Medulla oblongata (tissue), 1 donor: ENCODE measurements at regions not wholly inside any gene's neighbourhood (a gene's known extent, or its start where the extent isn't known, plus 50 kb on each side); places are given as distances from the start of the nearest gene placed in this dataset.
"Not testable (repeated sequence)": the region's sequence is repeated elsewhere in the genome, so short reads cannot be mapped to it uniquely, and the experiment has no call there.

Experiments
- DNase-seq: peaks from one replicate; pipeline ENCODE4 v3.0.0-alpha.2; 2015; ENCODE audit errors: extremely low spot score

DNA sequence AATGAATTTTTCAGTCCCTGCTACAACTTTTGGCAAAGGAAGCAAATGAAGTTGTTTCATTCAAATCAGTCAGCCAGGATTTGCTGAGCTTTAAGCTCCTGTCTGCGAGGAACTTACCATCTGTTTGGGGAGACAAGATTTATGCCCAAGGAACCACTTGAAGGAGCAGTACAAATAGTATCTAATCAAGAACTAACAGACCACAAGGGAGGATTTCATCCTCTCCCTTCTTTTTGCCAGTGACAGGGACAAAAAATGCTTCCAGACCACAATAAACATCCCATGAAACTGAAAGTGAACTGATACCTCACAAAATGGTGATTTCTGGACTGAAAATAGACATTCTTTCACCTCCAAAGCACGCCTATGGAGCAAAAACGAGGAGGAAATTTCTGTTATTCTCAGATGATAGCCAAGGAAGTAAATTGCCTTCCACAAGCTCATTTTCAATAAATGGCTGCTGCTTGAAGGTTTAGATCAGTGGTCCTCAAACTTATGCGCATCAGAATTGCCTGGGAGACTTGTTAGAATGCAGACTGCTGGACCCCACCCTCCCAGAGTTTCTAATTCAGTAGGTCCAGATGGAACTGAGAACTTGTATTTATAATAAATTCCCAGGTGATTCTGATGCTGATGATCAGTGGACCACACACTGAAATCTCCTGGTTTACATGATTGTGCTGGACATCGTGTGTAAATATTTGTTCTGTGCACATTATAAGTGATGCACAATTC lies 202.4 kb upstream of the GADL1 start:
- DNase-seq = no peak

DNA sequence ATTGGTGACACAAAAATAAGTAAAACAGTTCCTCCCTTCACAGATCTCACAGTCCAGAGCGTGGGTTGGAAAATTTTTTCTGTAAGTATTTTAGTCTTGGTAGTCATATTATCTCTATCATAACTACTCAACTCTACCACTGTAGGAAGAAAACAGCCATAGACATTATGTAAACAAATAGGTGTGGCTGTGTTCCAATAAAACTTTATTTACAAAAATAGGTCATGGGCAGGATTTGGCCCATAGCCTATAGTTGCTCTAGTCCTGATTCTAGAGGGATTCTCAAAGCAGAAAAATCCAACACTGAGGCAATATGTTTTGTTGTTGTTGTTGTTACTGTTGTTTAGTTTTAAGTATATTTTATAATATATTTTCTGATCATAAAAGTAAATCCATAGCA lies 206.1 kb upstream of the GADL1 start:
- no peak for DNase-seq

- DNase-seq = not testable (repeated sequence)
These were observed 206.8 kb upstream of the GADL1 start for GRCh38 chr3:31101285-31101684.

DNA sequence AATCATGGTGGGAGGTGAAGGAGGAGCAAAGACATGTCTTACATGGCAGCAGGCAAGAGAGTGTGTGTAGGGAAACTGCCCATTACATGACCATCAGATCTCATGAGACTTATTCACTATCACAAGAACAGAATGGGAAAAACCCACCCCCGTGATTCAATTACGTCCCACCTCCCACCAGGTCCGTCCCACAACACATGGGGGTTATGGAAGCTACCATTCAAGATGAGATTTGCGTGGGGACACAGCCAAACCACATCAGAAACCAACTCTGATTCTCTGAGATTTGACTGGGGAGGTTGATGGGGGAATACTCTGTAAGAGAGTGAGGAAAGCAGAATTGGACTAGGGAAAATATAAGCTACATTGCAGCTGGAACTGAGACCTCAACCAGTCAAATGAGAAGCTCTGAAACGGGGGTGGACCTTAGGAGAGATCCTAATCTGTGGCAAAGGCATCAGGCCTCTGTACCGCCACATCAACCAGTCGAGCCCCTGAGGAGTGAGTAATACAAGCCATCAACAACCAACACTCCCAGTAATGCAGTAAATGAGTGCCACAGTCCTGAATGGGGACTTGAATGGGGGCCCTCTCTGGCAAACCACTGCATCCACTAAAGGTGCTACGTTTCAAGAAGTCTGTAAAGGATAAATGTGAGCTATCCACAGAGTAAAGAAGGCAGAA lies 207.9 kb upstream of the GADL1 start:
- DNase-seq = no peak

DNA sequence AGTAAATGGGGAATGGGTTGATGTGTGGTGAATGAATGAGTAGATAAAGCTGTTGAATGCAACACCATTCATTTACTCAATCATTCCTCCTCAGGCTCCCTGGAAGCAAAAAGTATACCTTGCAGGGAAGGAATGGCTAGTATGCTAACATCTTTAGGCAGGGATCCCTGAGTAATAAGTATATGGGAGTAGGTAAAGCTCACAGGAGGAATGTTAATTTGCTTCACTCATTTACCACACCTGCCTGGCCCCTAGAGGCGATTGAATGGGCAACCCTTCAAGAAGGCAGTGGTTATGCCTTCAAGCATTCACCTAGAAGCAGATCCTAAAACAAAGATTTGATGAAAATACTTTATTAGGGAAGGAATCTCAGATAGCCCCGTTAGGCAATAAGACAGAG lies 208.7 kb upstream of the GADL1 start:
- DNase-seq = no peak

DNA sequence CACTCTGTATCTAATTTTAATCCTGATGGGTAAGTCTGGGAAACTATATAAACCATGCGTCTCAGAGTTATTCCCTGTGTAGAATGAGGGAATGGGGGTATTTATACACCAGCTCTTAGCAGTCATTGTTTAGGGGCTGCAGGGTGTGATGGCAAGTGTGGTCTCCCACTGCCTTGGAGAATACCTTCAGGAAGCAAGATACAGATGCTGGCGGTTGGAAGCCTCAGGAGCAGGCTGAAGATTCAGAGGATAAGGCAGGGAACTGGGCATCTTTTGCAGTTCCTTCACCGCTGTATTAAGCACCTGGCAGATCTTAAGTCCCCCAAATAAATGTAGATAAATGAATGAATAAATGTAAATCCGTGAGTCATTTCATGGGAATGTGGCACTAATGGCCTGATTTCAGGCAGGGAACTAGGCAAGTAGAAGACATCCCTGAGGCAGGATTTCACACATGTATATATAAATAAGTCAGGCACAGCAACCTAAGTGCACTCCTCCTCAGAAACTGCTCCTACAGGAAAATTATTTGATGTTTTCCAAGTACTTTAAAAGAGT lies 209.2 kb upstream of the GADL1 start:
- DNase-seq = no peak

DNA sequence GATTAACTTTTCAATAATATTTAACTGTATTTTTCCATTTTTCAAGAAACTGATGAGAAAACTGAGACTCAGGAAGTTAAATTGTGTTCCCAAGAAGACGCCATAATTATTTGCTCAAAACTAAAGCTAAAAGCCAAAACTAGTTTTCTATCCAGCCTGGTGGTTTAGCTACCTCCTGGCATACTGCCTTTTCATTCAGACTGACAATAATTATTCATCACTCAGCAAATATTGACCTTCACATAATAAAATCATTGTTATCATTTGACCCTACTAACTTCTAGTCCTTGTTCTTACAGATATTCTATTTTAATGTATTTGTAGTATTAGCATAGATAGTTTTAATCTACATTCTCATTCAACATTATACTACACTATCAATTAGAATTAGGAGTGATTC lies 210.6 kb upstream of the GADL1 start:
- no peak for DNase-seq

DNA sequence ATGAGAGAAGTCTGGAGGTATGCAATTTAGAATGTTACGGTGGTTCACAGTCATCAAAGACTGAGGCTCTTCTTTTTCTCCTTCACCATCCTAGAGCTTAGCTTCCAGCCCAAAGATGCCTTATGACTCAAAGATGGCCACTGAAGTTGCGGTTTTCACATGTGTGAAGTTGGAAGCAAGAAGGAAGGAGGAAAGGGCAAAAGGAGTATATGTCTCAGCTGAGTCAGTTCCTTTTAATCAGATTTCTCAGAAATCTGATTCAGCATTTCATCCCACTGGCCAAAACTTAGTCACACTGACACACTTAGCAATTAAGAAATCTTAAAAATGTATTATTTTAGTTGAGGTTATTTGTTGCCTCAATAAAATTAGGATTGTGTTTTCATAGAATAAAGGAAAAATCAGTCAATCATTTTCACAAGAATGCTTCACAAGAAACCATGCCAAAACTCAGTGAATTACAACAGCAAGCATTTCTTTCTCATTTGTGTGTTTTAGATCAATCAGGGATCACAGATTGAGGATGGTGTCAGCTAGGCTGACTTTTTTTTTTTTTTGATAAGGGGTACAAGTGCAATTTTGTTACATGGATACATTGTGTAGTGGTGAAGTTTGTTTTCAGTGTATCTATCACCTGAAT lies 211.1 kb upstream of the GADL1 start:
- no peak for DNase-seq

- no peak for DNase-seq
These were observed 211.7 kb upstream of the GADL1 start for GRCh38 chr3:31106204-31106603.

GRCh38 chr3:31106912-31107311 lies 212.5 kb upstream of the GADL1 start:
- no peak for DNase-seq

DNA sequence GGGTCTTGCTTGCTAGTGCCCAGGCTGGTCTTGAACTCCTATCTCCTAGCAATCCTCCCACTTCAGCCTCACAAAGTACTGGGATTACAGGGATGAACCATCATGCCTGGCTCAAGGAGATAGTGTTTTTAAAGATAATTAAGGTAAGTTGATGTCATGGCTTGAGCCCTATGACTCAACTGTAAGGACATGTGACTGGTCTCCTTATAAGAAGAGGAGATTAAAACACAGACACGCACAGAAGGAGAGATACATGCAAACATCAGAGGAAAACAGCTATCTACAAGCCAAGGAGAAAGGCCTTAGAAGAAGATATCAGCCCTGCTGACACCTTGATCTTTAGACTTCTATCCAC lies 220.4 kb upstream of the GADL1 start:
- no peak for DNase-seq

DNA sequence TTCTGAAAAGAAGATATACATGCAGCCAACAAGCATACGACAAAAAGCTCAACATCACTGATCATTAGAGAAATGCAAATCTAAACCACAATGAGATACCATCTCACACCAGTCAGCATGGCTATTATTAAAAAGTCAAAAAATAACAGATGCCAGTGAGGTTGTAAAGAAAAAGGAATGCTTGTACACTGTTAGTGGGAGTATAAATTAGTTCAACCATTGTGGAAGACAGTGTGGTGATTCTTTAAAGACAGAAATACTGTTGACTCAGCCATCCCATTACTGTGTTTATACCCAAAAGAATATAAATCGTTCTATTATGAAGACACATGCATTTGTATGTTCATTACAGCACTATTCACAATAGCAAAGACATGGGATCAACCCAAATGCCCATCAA lies 221.1 kb upstream of the GADL1 start:
- DNase-seq = not testable (repeated sequence)

DNA sequence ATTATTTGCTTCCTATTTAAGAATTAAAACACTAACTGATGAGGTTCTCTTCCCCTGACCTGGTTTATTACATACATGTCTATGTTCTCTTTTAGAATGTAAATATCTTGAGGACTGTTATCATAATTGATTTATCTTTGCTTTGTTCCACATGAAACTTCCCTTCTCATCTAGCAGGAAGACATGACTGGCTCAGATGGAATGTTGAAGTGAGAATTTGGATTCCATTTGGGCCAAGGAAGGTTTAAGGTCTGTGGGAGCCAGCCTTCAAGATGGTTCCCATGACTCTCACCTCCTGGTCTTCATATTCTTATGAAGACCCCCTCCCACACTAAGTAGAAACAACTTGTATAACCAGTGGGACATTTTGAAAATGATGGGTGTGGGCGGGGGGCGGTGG lies 222.2 kb upstream of the GADL1 start:
- no peak for DNase-seq

- no peak for DNase-seq
These were observed 223.4 kb upstream of the GADL1 start for GRCh38 chr3:31117854-31118253.

- no peak for DNase-seq
These were observed 229.9 kb upstream of the GADL1 start for GRCh38 chr3:31124373-31124772.

DNA sequence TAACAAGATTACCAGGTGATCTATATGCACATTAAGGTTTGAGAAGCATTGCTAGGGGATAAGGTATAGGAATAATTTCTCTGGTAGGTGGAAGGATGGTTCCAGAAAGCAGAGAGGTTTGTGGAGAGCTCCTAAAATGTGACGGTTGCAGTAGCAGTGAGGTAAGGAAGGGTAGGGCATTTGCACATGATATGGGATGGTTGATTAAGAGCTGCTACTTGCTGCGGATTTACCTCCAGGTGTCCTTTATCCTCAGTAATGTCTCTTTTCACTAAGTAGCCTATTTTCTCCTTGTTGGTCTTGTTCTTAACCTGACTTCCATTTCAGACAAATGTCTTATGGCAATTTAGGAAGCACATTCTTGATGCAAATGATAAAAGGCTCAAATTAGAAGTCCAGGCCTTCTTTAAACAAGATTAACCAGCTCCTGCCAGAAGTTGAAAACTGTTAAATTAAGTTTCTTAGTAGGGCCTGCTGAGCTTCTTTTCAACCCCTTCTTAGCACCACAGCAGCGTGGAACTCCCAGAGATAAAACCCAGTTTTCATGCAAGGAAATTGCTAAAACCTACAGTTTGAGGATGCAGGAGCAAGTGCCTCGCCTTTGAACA lies 231.1 kb upstream of the GADL1 start:
- no peak for DNase-seq

DNA sequence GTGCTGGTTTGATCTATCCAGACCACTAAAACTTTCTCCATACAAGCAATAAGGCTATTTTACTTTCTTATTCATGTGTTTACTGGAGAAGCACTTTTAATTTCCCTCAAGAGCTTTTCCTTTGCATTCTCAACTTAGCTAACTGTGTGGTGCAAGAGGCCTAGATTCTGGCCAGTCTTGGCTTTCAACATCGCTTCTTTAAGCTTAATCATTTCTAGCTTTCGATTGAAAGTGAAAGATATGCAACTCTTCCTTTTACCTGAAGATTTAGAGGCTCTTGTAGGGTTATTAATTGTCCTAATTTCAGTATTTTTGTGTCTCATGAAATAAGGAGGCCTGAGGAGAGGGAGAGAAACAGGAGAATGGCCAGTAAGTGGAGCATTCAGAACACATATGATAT lies 234.8 kb upstream of the GADL1 start:
- DNase-seq = no peak

DNA sequence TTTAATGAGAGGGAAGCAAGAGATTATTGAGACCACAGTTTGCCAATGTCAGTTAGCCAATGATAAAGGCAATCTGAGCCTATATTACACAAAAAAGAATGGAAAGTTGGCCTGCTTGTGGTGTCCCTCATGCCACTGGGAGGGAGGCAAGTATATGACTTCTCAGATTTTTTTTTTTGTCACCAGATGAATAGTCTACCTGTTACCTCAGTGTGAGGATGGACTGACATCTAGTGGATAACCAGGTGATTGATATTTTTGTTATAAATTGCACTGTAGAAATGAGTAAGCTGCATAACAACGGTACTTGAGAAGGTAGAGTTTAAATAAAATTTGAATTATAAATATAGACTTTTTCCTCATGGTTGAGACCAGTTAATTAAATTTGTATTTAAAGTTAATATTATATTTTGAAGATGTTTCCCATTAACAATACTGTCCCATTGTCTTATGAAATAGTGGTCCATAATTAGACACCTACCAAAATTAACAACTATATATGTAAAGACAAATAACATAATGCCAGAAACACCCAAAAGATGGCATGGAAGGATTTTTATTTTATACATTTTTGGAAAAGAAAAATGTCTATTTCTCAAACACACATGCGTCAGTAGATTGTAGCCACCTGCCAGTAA lies 237.8 kb upstream of the GADL1 start:
- no peak for DNase-seq

GRCh38 chr3:31133541-31133940 lies 239.1 kb upstream of the GADL1 start:
- DNase-seq = no peak

DNA sequence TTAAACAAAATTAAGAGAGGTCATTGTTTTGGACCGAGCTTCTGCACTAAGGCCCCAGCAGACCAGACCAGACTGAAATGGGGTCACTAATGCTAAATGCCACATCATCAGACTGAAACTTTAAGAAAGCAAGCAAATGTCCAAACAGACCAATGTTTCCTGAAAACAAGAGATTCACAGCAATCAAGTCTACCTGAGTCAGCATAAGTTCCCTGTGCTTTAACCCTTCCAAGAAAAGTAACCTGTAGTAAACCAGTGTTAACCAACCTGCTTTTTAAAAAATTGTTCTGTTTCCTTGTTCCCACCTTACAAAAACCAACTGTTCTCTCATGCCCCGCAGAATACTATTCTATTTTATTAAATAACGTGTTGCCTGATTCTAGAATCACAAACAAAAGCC lies 241.1 kb upstream of the GADL1 start:
- no peak for DNase-seq

- no peak for DNase-seq
These were observed 243.4 kb upstream of the GADL1 start for GRCh38 chr3:31137718-31138465.
